ENCODE measurements at regions not wholly inside any gene's neighbourhood (a gene's known extent, or its start where the extent isn't known, plus 50 kb on each side); places are given as distances from the start of the nearest gene placed in this dataset.

- TF ChIP-seq CTCF (IDR thresholded peaks at IDR 0.05) (no peak), POLR2A (IDR thresholded peaks at IDR 0.05) (no peak)
Observed at GRCh38 chr10:130931256-130931655, 380.3 kb downstream of the TCERG1L start.

Data from ovary (tissue), 3 donors.